HCT116 (cell line): ENCODE measurements at regions not wholly inside any gene's neighbourhood (a gene's known extent, or its start where the extent isn't known, plus 50 kb on each side); places are given as distances from the start of the nearest gene placed in this dataset.

Source experiments
- EGR1 ChIP-seq: IDR thresholded peaks from 2 replicates; pipeline ENCODE4 v1.6.1; 2012; ENCODE audit warnings: low read depth
- POLR2A ChIP-seq: IDR thresholded peaks from 2 replicates; pipeline ENCODE4 v1.7.0; 2011; ENCODE audit warnings: borderline replicate concordance; ENCODE audit not compliant: insufficient read depth, insufficient read length; ENCODE audit errors: extremely low read depth
- SP1 ChIP-seq: IDR thresholded peaks from 2 replicates; pipeline ENCODE4 v1.6.1; 2012; ENCODE audit warnings: low read depth

- TF ChIP-seq POLR2A (no peak), SP1 (no peak), EGR1 (no peak)
These were observed 264.0 kb upstream of the CCDC179 start for GRCh38 chr11:23124249-23124648.
